Fibroblast of lung (primary cell): ENCODE measurements at regions not wholly inside any gene's neighbourhood (a gene's known extent, or its start where the extent isn't known, plus 50 kb on each side); places are given as distances from the start of the nearest gene placed in this dataset.

Source experiments
- CTCF ChIP-seq, 2 donors: IDR thresholded peaks in 1 of 2; conservative IDR thresholded peaks in 1 of 2; 1 replicate in 1 of 2; 2 replicates in 1 of 2; pipeline ENCODE4 v1.5.1; 2011 to 2012; ENCODE audit warnings: low read length in 2 of 2, control low read depth in 1 of 2, inconsistent platforms in 1 of 2, low read depth in 1 of 2, mild to moderate bottlenecking in 1 of 2
- EZH2 ChIP-seq: IDR thresholded peaks from 2 replicates; pipeline ENCODE4 v1.5.1; 2012; ENCODE audit warnings: low read length, control low read depth, mild to moderate bottlenecking; ENCODE audit errors: missing control alignments

- no peak for TF ChIP-seq CTCF (conservative IDR thresholded peaks at IDR 0.05 in 1 of 2, IDR thresholded peaks at IDR 0.05 in 1 of 2; ENCODE audit: low read depth in 1 of 2, low read length in 2 of 2)
- no peak for TF ChIP-seq EZH2
These were observed 281.7 kb downstream of the EFHB start for GRCh38 chr3:19652336-19652735.
